ENCODE measurements at regions not wholly inside any gene's neighbourhood (a gene's known extent, or its start where the extent isn't known, plus 50 kb on each side); places are given as distances from the start of the nearest gene placed in this dataset.

- no peak for DNase-seq
Observed at GRCh38 chr20:24332956-24333355, 136.5 kb upstream of the SYNDIG1 start.

- DNase-seq: no peak
Observed at GRCh38 chr20:24331939-24332338, 137.5 kb upstream of the SYNDIG1 start.

GRCh38 chr20:24328901-24329300, 140.5 kb upstream of the SYNDIG1 start:
- DNase-seq: no peak

- no peak for DNase-seq
Observed at GRCh38 chr20:24321973-24322372, 147.5 kb upstream of the SYNDIG1 start.

GRCh38 chr20:24318569-24319352, 150.7 kb upstream of the SYNDIG1 start:
- DNase-seq: no peak

- DNase-seq: no peak
Observed at GRCh38 chr20:24317224-24317623, 152.2 kb upstream of the SYNDIG1 start.

- no peak for DNase-seq
Observed at GRCh38 chr20:24316731-24317130, 152.7 kb upstream of the SYNDIG1 start.

- DNase-seq: no peak
Observed at GRCh38 chr20:24314053-24314452, 155.4 kb upstream of the SYNDIG1 start.

GRCh38 chr20:24309596-24309995, 159.8 kb upstream of the SYNDIG1 start:
- DNase-seq: no peak

GRCh38 chr20:24305371-24305770, 164.1 kb upstream of the SYNDIG1 start:
- no peak for DNase-seq

GRCh38 chr20:24304291-24304690, 165.1 kb upstream of the SYNDIG1 start:
- DNase-seq: no peak

- DNase-seq: no peak
Observed at GRCh38 chr20:24303393-24304170, 165.8 kb upstream of the SYNDIG1 start.

- no peak for DNase-seq
Observed at GRCh38 chr20:24297993-24298392, 171.4 kb upstream of the SYNDIG1 start.

- no peak for DNase-seq
Observed at GRCh38 chr20:24296477-24297261, 172.8 kb upstream of the SYNDIG1 start.

GRCh38 chr20:24291014-24291413, 178.4 kb upstream of the SYNDIG1 start:
- DNase-seq: no peak

GRCh38 chr20:24289737-24290481, 179.5 kb upstream of the SYNDIG1 start:
- peak in 1 of 2 donors; percentile 14 for DNase-seq

GRCh38 chr20:24283186-24283585, 186.2 kb upstream of the SYNDIG1 start:
- DNase-seq: no peak

GRCh38 chr20:24277196-24277595, 192.2 kb upstream of the SYNDIG1 start:
- DNase-seq: no peak

- no peak for DNase-seq
Observed at GRCh38 chr20:24275946-24276705, 193.3 kb upstream of the SYNDIG1 start.

- no peak for DNase-seq
Observed at GRCh38 chr20:24273251-24273650, 196.2 kb upstream of the SYNDIG1 start.

GRCh38 chr20:24261351-24261750, 208.1 kb upstream of the SYNDIG1 start:
- DNase-seq: no peak

- DNase-seq: no peak
Observed at GRCh38 chr20:24257171-24257570, 212.3 kb upstream of the SYNDIG1 start.
